ENCODE measurements at regions not wholly inside any gene's neighbourhood (a gene's known extent, or its start where the extent isn't known, plus 50 kb on each side); places are given as distances from the start of the nearest gene placed in this dataset.

- TF ChIP-seq CBX5 (IDR thresholded peaks at IDR 0.05; ENCODE audit: low read depth, low read length) (no peak), JUND (IDR thresholded peaks at IDR 0.05; ENCODE audit: low read length) (no peak), RAD21 (IDR thresholded peaks at IDR 0.05 in 1 of 2, conservative IDR thresholded peaks at IDR 0.05 in 1 of 2; ENCODE audit: low read depth in 2 of 2, low read length in 2 of 2) (no peak), SP2 (IDR thresholded peaks at IDR 0.05; ENCODE audit: low read length) (no peak), TBP (IDR thresholded peaks at IDR 0.05; ENCODE audit: low read depth, low read length) (no peak)
Observed at GRCh38 chr5:155936520-155937406, 390.2 kb upstream of the SGCD start (continued).

Measured in H1 (cell line).